ENCODE measurements at regions not wholly inside any gene's neighbourhood (a gene's known extent, or its start where the extent isn't known, plus 50 kb on each side); places are given as distances from the start of the nearest gene placed in this dataset.
"Not testable (repeated sequence)": the region's sequence is repeated elsewhere in the genome, so short reads cannot be mapped to it uniquely, and the experiment has no call there.

GRCh38 chr5:58197875-58198274 lies 262.0 kb downstream of the PLK2 start:
- DNase-seq: no peak

- DNase-seq: no peak
Observed at GRCh38 chr5:58191443-58191842, 268.4 kb downstream of the PLK2 start.

DNA sequence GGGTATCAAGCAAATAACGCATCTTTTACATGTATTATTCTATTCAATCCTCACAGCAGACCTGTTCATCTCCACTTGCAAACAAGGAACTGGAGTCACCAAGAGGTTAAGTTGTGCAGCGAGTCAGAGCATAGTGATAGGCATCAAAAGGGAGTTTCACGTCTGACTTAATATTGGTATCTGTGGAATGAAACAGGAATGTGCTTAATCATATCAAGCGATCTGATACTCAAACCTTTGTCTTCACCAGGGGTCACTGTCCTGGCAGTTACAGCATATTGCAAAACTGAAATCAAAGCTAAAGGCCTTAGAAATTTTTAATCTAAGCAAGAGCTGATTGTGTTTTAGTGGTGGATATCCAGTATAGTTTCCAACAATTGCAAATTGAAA lies 271.6 kb downstream of the PLK2 start:
- no peak for DNase-seq

DNA sequence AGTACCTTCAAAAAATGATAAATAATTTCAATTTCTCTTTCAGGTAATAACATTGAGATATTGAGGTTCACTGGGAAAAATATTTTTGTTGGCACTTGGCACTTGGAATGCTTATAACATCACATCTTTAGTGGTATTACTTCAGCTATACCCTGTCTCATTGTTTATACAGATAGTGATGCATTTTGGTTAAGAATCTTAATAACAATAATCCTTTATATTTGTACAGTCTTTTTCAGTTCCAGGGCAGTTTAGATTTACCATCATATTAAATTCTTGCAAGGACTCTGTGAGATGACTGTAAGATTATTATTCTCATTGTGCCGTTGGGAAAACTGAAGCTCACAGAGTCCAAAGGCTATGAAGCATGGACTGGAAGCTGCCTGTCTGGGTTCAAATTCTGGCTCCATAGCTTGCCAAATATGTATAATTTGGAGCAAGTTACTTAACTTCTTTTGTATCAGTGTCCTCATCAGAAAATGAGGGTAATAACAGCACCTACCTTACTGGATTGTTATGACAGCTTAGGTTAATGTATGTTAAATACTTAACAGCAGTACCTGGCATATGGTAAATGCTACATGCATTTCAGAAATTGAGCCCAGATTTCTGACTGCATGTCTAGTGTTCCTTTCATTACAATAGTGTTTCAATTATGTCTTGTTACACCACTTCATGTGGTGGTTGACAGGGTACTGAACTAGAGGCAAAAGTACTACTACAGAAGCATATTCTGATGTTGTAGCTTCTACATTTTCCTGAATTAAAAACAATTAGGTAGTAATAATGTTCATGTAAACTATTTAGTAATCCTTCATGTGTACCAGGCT lies 272.2 kb downstream of the PLK2 start:
- no peak for DNase-seq

DNA sequence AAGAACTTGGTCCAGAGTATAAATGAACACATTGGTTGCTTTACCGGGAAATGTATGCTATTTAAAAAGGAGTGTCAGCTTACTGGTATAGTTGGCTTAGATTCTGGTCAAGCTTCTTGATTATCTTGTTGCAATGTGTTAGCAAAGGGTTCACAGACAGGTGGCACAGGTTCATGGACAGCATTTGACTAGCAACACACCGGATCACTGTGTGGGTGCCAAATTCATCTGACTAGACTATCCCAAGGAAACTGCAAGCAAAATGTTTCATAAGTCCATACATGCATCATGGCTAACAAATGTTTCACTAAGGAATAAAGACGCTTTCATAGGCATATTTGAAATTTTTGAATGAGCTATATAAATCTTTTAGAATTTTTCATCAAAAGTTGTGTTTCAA lies 274.1 kb downstream of the PLK2 start:
- no peak for DNase-seq

- DNase-seq: no peak
Observed at GRCh38 chr5:58185397-58185796, 274.5 kb downstream of the PLK2 start.

DNA sequence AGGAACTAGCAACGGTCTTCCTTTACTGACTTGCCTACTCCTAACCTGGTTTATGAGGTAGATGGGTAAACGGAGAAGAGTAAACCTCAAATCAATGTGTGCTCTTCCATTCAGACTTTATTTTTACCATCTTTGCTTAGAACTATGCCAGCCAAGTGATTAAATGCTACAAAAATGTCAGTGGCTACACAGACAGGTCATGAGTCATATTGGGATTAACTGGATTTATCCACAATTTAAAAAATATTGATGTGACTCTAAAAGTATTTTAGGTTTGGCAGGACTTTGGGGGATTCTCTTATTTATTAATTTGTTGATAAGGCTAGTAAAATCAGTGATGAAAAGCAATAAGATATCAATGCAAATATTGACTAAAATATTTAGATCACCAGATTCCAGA lies 275.0 kb downstream of the PLK2 start:
- no peak for DNase-seq

DNA sequence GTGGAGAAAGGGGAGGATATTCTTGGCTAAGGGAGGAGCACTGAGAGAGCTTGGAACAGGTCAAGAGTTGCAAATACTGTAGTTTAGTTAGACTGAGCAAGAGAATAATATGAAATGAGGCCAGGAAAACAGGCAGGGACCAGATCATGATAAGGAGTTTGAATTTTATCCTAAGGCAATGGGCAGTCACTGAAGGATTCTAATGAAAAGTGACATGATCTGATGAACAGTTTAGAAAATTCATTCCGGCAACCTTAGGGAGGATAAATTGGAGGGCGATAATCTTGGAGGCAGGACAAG lies 276.1 kb downstream of the PLK2 start:
- no peak for DNase-seq

DNA sequence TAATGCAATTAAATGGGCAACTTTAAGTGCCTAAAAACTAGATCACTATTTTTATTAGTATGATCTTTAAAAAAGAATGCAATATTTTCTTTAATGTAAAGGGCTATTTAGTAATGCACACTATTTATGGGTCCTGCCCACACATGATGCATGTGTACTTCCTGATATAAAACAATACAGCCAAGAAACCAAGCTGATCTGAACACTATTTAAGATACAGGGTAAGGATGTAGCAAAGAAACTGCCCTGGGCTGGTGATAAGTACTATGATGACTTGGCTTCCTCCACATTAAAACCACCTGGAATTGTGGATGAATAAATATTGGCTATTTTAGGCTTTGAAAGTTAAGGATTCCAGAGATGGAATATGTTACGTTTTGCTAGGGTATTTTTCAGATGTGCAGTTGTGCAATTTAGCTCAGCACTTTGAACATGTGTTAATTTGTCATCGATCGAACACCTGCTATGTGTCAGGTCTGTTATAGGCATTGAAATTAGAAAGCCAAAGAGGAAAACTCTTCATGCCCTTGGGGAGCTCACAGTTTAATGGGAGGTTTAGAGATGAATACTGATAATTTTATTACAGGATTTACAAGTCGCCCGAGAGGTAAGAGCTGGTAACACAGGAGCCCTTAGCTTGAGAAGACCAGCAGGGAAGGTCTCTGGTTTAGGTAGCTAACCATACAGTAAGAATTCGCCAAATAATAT lies 276.7 kb downstream of the PLK2 start:
- DNase-seq: no peak

DNA sequence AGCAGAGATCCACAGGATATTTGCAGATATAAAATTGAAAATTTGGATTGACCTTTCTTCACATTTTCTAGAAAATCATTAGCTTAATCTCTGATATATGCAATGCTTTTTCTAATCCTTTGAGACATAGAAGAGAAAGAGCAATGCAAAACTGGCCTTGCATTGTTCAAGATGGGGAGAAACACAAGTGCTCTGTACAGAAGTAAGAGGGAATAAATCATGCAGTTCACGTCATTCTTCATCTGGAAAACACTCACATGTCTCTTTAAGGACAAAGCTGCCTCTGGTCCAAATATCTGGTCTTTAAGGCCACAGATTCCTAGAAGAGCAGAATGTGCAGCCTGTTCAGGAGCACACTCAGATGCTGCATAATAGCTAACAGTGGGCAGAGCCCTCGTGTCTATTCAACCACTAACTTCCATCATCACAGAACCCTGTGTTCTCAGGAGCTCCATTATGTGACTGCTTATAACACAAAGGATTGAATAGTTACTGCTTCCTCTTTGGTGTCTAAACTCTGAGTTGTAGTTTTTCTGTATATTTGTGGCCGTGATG lies 277.5 kb downstream of the PLK2 start:
- DNase-seq: no peak

DNA sequence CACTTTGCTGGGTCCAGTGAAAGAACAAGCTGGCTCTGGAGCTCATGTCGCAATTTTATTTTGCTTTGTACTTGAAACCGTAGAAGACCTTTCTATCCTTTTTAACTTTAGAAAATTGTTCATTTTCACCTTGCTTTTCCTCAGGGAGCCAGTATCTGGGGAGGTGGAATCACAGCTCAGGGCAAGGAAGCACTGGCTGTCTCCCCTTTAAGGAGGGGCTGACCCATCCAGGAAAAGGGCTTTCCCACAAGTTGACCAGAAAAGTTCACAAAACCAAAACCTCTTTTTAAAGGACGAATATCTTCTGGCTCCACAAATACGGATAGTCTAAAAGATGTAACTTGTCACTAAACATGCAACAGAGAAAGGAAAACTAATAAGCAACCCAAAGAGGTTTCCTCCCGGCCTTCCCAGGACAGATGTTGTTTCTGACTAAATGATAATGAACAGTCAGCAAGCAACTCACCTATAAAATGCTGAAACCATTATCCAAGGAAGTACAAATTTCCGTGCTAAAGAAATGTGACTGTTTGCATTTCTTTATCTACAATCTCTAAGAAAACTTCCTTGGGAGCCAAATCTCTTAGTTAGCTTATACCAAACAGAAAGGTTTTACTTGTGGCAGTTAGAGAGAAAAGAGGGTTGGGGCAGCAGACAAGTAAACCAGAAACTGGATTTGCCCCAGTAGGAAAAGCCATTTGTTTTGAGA lies 278.2 kb downstream of the PLK2 start:
- DNase-seq: no peak

GRCh38 chr5:58172946-58173345 lies 286.9 kb downstream of the PLK2 start:
- DNase-seq: no peak

GRCh38 chr5:58165152-58165551 lies 294.7 kb downstream of the PLK2 start:
- no peak for DNase-seq

- DNase-seq: not testable (repeated sequence)
Observed at GRCh38 chr5:58161889-58162288, 298.0 kb downstream of the PLK2 start.

DNA sequence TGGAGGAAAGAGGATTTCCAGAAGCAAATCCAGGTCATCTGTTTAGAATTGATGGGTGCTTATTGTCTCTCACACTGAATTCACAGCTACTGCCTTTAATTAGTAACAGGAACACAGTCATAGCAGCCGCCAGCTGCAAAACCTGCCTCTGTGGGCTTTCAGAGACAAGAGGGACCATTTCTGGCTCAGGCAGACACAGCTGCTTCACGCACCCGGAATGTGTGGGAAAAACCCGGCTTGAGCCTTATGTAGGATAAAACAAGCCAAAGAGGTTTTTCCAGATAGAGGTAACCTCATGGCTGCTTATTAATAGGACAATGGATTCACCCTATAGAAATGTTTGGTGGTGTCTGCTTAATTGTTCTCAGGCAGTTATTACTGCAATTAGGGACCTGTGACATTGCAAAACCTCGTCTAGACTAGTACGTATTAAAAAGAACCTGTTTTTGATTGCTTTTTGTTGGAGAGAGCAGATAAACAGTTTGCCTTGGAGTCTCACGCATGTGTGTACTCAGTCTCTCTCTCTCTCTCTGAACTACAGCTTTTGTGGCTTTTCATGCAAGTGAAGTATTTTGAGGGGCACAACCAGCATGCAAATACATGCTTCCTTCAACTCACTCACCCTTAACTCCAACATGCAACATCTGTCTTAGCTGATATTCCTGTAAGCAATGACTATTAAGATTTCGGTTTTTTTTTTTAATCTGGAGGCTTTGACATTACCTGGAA lies 302.7 kb downstream of the PLK2 start:
- no peak for DNase-seq

- DNase-seq: no peak
Observed at GRCh38 chr5:58156361-58156760, 303.5 kb downstream of the PLK2 start.

DNA sequence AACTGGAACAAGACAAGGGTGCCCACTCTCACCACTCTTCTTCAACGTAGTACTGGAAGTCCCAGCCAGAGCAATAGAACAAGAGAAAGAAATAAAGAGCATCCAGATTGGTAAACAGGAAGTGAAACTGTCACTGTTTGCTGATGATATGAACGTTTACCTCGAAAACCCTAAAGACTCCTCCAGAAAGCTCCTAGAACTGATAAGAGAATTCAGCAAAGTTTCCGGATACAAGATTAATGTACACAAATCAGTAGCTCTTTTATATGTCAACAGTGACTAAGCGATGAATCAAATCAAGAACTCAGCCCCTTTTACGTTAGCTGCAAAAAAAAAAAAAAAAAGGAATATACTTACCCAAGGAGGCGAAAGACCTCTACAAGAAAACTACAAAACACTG lies 306.6 kb downstream of the PLK2 start:
- DNase-seq: no peak

GRCh38 chr5:58151414-58151813 lies 308.5 kb downstream of the PLK2 start:
- no peak for DNase-seq

DNA sequence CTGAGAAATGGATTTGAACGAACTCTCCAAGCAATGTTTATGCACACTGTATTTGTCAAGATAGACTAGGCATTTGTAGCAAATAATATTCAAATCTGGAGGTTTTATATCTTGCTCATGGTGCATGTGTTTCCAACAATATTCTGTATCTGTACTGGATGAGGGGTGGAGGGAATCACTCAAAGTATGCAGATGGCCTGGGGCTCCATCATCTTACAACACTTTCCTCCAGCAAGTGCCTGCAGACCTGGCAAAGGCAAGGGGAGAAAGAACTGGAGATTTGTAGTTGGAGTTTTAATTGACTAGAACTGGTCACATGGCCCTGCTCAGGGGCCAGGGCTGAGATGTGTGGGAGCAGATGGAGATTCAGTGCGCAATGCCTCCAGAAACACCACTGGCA lies 309.0 kb downstream of the PLK2 start:
- no peak for DNase-seq

GRCh38 chr5:58149746-58150145 lies 310.1 kb downstream of the PLK2 start:
- no peak for DNase-seq

DNA sequence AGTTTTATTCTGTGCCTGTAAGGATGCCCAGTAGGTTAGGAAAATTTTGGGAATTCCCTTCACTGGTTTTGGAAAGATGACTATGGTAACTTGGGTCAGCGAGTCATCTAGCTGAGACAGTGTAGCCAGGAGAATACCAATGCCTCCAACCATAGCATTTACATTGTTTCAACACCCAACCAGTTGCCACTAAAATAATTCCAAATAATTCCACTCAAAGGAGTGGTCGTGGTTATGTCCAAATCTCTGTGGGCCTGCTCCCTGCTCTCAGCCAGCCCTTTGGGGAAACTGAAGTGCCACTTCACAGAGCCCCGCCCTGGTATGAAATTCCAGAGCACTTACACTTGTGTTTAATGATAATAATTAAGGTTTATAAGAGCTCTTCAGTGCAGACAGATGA lies 310.5 kb downstream of the PLK2 start:
- no peak for DNase-seq

- no peak for DNase-seq
Observed at GRCh38 chr5:58148254-58148775, 311.6 kb downstream of the PLK2 start.

- DNase-seq: no peak
Observed at GRCh38 chr5:58145397-58145934, 314.4 kb downstream of the PLK2 start.
